Memory B cell (primary cell): ENCODE measurements at regions not wholly inside any gene's neighbourhood (a gene's known extent, or its start where the extent isn't known, plus 50 kb on each side); places are given as distances from the start of the nearest gene placed in this dataset.
A peak's percentile ranks its signal among the peaks of the same experiment; 100 is the strongest.

Experiments used
- ATAC-seq: fragments of 150-1000 bp; cut with Tn5 transposase; 2 replicates; pipeline ENCODE4 v1.10.0; 2021; ENCODE audit warnings: low read depth, mild to moderate bottlenecking, moderate library complexity
- DNase-seq, 2 donors: peaks; one replicate each; pipeline ENCODE4 v3.0.0; 2022; ENCODE audit warnings: low spot score in 2 of 2
- H3K27ac Mint-ChIP-seq: one replicate; pipeline ENCODE4 v1.8.0; 2022; ENCODE audit warnings: mild to moderate bottlenecking, moderate library complexity, mixed read lengths
- H3K27me3 Mint-ChIP-seq: one replicate; pipeline ENCODE4 v1.8.0; 2022; ENCODE audit warnings: mixed read lengths
- H3K36me3 Mint-ChIP-seq: one replicate; pipeline ENCODE4 v1.8.0; 2022; ENCODE audit warnings: mild to moderate bottlenecking, mixed read lengths
- H3K4me1 Mint-ChIP-seq: one replicate; pipeline ENCODE4 v1.8.0; 2022; ENCODE audit warnings: mixed read lengths
- H3K4me3 Mint-ChIP-seq: one replicate; pipeline ENCODE4 v1.8.0; 2022; ENCODE audit warnings: mild to moderate bottlenecking, moderate library complexity, mixed read lengths
- H3K9me3 Mint-ChIP-seq: one replicate; pipeline ENCODE4 v1.8.0; 2022; ENCODE audit warnings: mixed read lengths

GRCh38 chr20:50341880-50342637 is 151.4 kb downstream of the CEBPB start:
- DNase-seq (no peak), ATAC-seq (peak; percentile 59)
- peaks cover 19% of the 10 kb centered on the region for H3K27me3 Mint-ChIP-seq
- H3K36me3 Mint-ChIP-seq = no peaks in the 10 kb centered on the region
- no peak overlapping the region for H3K4me3 Mint-ChIP-seq
- H3K4me1 Mint-ChIP-seq = peaks cover 23% of the 10 kb centered on the region
- no peaks in the 10 kb centered on the region for H3K9me3 Mint-ChIP-seq
- H3K27ac Mint-ChIP-seq = no peak overlapping the region

DNA sequence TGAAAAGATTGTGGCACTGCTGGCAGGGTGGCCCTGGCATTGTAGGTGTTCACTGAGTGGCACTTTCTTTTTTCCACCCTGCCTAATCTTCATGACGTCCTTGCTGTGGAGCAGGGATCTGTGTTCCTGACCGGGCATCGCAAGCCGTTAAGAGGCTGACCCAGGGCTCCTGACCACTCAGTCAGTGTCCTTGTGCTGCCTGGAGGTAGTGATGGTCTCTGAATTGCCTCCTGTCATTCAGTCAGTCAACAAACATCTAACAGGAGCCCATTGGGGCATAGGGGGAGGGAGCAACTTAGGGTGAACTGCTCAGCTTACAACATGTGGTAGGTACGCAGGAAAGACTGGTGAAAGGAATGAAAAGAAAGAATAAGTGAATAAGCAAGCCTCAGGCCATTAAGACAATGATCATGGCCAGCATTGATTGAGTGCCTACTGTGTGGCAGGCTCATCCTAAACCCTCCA is 152.0 kb downstream of the CEBPB start:
- ATAC-seq = no peak
- H3K9me3 Mint-ChIP-seq = no peaks in the 10 kb centered on the region
- H3K27me3 Mint-ChIP-seq = peaks cover 22% of the 10 kb centered on the region
- DNase-seq = no peak
- no peak overlapping the region for H3K27ac Mint-ChIP-seq
- H3K4me1 Mint-ChIP-seq = peaks cover 23% of the 10 kb centered on the region
- no peak overlapping the region for H3K4me3 Mint-ChIP-seq
- H3K36me3 Mint-ChIP-seq = no peaks in the 10 kb centered on the region

- Mint-ChIP-seq H3K4me1 (peaks cover 27% of the 10 kb centered on the region), H3K9me3 (no peaks in the 10 kb centered on the region), H3K27me3 (peaks cover 25% of the 10 kb centered on the region), H3K27ac (no peak overlapping the region), H3K4me3 (no peak overlapping the region), H3K36me3 (no peaks in the 10 kb centered on the region)
- ATAC-seq (no peak), DNase-seq (no peak)
Measured at GRCh38 chr20:50343125-50343489, 152.5 kb downstream of the CEBPB start.

DNA sequence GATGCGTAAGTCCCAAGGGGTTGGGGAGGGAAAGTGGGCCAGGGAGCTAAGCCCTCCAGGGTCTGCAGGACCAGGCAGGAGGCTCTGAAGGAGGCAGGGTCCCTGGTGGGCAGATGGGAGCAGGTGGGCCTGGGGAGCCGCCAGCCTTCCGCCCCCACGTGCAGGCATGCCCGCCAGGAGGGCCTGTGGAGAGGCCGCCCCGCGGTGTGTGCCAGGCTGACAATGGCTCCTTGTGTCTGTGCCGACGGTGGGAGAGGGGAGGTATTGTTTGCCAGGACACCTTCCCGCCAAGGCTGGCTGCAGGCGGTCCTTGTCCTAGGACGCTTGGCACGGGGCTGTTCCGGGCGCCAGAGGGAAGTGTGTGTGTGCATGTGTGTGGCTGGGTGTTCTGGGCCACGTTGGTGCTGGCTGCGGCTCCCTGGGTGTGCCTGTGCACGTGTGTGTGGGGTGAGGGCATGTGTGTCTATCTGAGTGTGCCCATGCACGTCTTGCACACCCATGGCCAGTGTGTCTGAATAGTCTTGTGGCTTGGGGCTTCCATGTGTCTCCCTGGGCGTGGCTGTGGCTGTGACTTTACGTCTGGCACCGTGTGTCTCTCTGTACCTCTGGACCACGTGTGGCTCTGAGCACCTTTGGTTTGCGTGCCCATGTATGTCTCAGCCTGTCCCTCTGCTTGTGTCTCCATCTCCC is 153.0 kb downstream of the CEBPB start:
- Mint-ChIP-seq H3K27ac (no peak overlapping the region), H3K4me1 (peaks cover 23% of the 10 kb centered on the region), H3K4me3 (no peak overlapping the region), H3K9me3 (no peaks in the 10 kb centered on the region), H3K36me3 (no peaks in the 10 kb centered on the region), H3K27me3 (peaks cover 25% of the 10 kb centered on the region)
- ATAC-seq (no peak), DNase-seq (no peak)

GRCh38 chr20:50344232-50345071 is 153.8 kb downstream of the CEBPB start:
- ATAC-seq (no peak), DNase-seq (no peak)
- Mint-ChIP-seq H3K4me1 (peaks cover 23% of the 10 kb centered on the region), H3K36me3 (no peaks in the 10 kb centered on the region), H3K9me3 (no peaks in the 10 kb centered on the region), H3K27ac (no peak overlapping the region), H3K4me3 (no peak overlapping the region), H3K27me3 (peaks cover 25% of the 10 kb centered on the region)

GRCh38 chr20:50345712-50346373 is 155.2 kb downstream of the CEBPB start:
- ATAC-seq (no peak), DNase-seq (no peak)
- H3K4me3 Mint-ChIP-seq = no peak overlapping the region
- no peak overlapping the region for H3K27ac Mint-ChIP-seq
- H3K9me3 Mint-ChIP-seq = no peaks in the 10 kb centered on the region
- peaks cover 23% of the 10 kb centered on the region for H3K4me1 Mint-ChIP-seq
- no peaks in the 10 kb centered on the region for H3K36me3 Mint-ChIP-seq
- H3K27me3 Mint-ChIP-seq = peaks cover 29% of the 10 kb centered on the region

GRCh38 chr20:50346374-50347283 is 156.0 kb downstream of the CEBPB start:
- DNase-seq = no peak

GRCh38 chr20:50347284-50348063 is 156.8 kb downstream of the CEBPB start:
- DNase-seq (no peak), ATAC-seq (no peak)
- Mint-ChIP-seq H3K4me1 (peaks cover 19% of the 10 kb centered on the region), H3K27ac (no peak overlapping the region), H3K9me3 (no peaks in the 10 kb centered on the region), H3K36me3 (no peaks in the 10 kb centered on the region), H3K27me3 (peaks cover 35% of the 10 kb centered on the region), H3K4me3 (no peak overlapping the region)

More at GRCh38 chr20:50346374-50347283, 156.0 kb downstream of the CEBPB start:
- Mint-ChIP-seq H3K27me3 (peaks cover 31% of the 10 kb centered on the region), H3K9me3 (no peaks in the 10 kb centered on the region), H3K36me3 (no peaks in the 10 kb centered on the region), H3K27ac (no peak overlapping the region), H3K4me1 (peaks cover 23% of the 10 kb centered on the region), H3K4me3 (no peak overlapping the region)
- ATAC-seq = no peak

GRCh38 chr20:50348096-50348495 is 157.5 kb downstream of the CEBPB start:
- no peak overlapping the region for H3K4me3 Mint-ChIP-seq
- H3K27me3 Mint-ChIP-seq = peaks cover 35% of the 10 kb centered on the region
- DNase-seq (no peak), ATAC-seq (no peak)
- peaks cover 14% of the 10 kb centered on the region for H3K4me1 Mint-ChIP-seq
- H3K27ac Mint-ChIP-seq = no peak overlapping the region
- no peaks in the 10 kb centered on the region for H3K9me3 Mint-ChIP-seq
- H3K36me3 Mint-ChIP-seq = no peaks in the 10 kb centered on the region

GRCh38 chr20:50350510-50351249 is 159.5 kb upstream of the PTPN1 start:
- Mint-ChIP-seq H3K4me3 (no peak overlapping the region), H3K36me3 (no peaks in the 10 kb centered on the region), H3K27ac (no peak overlapping the region), H3K9me3 (peaks cover 1% of the 10 kb centered on the region), H3K27me3 (peaks cover 32% of the 10 kb centered on the region), H3K4me1 (peaks cover 14% of the 10 kb centered on the region)
- DNase-seq (no peak), ATAC-seq (peak; percentile 39)

- H3K4me3 Mint-ChIP-seq = no peak overlapping the region
- no peak overlapping the region for H3K27ac Mint-ChIP-seq
- H3K36me3 Mint-ChIP-seq = no peaks in the 10 kb centered on the region
- H3K9me3 Mint-ChIP-seq = peaks cover 1% of the 10 kb centered on the region
- no peak for ATAC-seq
- peaks cover 14% of the 10 kb centered on the region for H3K4me1 Mint-ChIP-seq
- H3K27me3 Mint-ChIP-seq = peaks cover 26% of the 10 kb centered on the region
- DNase-seq = no peak
Measured at GRCh38 chr20:50351541-50351940, 158.6 kb upstream of the PTPN1 start.
